Neural cell (in vitro differentiated cells): ENCODE measurements at regions not wholly inside any gene's neighbourhood (a gene's known extent, or its start where the extent isn't known, plus 50 kb on each side); places are given as distances from the start of the nearest gene placed in this dataset.

Experiments
- EP300 ChIP-seq: fragments of 450-650 bp; conservative IDR thresholded peaks from 2 replicates; pipeline ENCODE4 v1.6.1; 2014; ENCODE audit warnings: antibody characterized with exemption, mild to moderate bottlenecking, moderate library complexity; ENCODE audit not compliant: poor library complexity, severe bottlenecking
- RAD21 ChIP-seq: fragments of 450-650 bp; conservative IDR thresholded peaks from 2 replicates; pipeline ENCODE4 v1.6.1; 2014; ENCODE audit warnings: antibody characterized with exemption, mild to moderate bottlenecking, moderate library complexity
- TAF1 ChIP-seq: IDR thresholded peaks from 2 replicates; pipeline ENCODE4 v1.6.1; 2012; ENCODE audit warnings: low read depth
- TF ChIP-seq, protein P1 (sequence below): fragments of 450-650 bp; IDR thresholded peaks from 2 replicates; pipeline ENCODE4 v1.5.1; 2014; ENCODE audit warnings: antibody characterized with exemption, mild to moderate bottlenecking, moderate library complexity; ENCODE audit not compliant: poor library complexity, severe bottlenecking

GRCh38 chr15:93361703-93362102 is 272.7 kb upstream of the RGMA start:
- TF ChIP-seq, protein P1, sequence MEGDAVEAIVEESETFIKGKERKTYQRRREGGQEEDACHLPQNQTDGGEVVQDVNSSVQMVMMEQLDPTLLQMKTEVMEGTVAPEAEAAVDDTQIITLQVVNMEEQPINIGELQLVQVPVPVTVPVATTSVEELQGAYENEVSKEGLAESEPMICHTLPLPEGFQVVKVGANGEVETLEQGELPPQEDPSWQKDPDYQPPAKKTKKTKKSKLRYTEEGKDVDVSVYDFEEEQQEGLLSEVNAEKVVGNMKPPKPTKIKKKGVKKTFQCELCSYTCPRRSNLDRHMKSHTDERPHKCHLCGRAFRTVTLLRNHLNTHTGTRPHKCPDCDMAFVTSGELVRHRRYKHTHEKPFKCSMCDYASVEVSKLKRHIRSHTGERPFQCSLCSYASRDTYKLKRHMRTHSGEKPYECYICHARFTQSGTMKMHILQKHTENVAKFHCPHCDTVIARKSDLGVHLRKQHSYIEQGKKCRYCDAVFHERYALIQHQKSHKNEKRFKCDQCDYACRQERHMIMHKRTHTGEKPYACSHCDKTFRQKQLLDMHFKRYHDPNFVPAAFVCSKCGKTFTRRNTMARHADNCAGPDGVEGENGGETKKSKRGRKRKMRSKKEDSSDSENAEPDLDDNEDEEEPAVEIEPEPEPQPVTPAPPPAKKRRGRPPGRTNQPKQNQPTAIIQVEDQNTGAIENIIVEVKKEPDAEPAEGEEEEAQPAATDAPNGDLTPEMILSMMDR, result no peak
- no peak for TF ChIP-seq EP300
- no peak for TF ChIP-seq TAF1
- no peak for TF ChIP-seq RAD21
